ENCODE measurements at regions not wholly inside any gene's neighbourhood (a gene's known extent, or its start where the extent isn't known, plus 50 kb on each side); places are given as distances from the start of the nearest gene placed in this dataset.

DNA sequence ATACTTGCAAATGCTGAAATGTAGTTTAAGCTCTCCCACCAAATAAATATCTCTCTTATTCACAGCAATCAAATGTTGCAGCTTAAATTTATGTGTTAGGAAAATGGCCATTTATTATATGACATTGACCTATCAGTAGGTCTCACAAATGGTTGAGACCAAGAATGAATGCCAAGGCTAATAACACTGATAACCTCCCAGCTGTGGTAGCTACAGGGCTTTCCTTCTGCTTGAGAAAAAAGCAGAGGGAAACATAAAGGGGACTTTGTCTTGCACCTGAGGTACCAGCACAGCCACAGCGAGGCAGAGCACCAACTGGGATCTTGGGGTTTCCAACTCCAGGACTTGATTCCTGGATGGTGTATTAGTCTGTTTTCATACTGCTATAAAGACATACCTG is 73.1 kb upstream of the TTC14 start:
- Histone ChIP-seq H3K4me2 (ENCODE audit: extremely low read depth, insufficient read depth, low read length) (no peak overlapping the region), H3K9ac (ENCODE audit: insufficient read depth, low read length) (no peak overlapping the region), H4K20me1 (ENCODE audit: control insufficient read depth, extremely low read depth, insufficient read depth, low read length) (no peaks in the 10 kb centered on the region), H3K27me3 (ENCODE audit: control insufficient read depth, insufficient read depth, low read length) (no peaks in the 10 kb centered on the region), H3K4me3 (replicated peaks in 1 of 4; ENCODE audit: control extremely low read depth in 1 of 4, insufficient read depth in 1 of 4, low read depth in 3 of 4, low read length in 4 of 4) (no peak overlapping the region), H2AFZ (ENCODE audit: low read length) (no peak overlapping the region), H3K9me3 (ENCODE audit: control insufficient read depth, insufficient read depth, low read depth, low read length) (no peaks in the 10 kb centered on the region), H3K79me2 (ENCODE audit: control insufficient read depth, insufficient read depth, low read length) (no peaks in the 10 kb centered on the region), H3K4me1 (ENCODE audit: control insufficient read depth, extremely low read depth, insufficient read depth, low read length) (no peaks in the 10 kb centered on the region), H3K27ac (ENCODE audit: insufficient read depth, low read length) (no peak overlapping the region), H3K36me3 (ENCODE audit: control insufficient read depth, insufficient read depth, low read length) (no peaks in the 10 kb centered on the region)
- no peak for DNase-seq (ENCODE audit: low read depth in 2 of 2)
- TF ChIP-seq, protein P1, sequence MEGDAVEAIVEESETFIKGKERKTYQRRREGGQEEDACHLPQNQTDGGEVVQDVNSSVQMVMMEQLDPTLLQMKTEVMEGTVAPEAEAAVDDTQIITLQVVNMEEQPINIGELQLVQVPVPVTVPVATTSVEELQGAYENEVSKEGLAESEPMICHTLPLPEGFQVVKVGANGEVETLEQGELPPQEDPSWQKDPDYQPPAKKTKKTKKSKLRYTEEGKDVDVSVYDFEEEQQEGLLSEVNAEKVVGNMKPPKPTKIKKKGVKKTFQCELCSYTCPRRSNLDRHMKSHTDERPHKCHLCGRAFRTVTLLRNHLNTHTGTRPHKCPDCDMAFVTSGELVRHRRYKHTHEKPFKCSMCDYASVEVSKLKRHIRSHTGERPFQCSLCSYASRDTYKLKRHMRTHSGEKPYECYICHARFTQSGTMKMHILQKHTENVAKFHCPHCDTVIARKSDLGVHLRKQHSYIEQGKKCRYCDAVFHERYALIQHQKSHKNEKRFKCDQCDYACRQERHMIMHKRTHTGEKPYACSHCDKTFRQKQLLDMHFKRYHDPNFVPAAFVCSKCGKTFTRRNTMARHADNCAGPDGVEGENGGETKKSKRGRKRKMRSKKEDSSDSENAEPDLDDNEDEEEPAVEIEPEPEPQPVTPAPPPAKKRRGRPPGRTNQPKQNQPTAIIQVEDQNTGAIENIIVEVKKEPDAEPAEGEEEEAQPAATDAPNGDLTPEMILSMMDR (conservative IDR thresholded peaks at IDR 0.05 in 1 of 2, IDR thresholded peaks at IDR 0.05 in 1 of 2; ENCODE audit: low read depth in 1 of 2, low read length in 2 of 2): no peak
- TF ChIP-seq EZH2 (IDR thresholded peaks at IDR 0.05; ENCODE audit: low read length, missing control alignments): no peak

DNA sequence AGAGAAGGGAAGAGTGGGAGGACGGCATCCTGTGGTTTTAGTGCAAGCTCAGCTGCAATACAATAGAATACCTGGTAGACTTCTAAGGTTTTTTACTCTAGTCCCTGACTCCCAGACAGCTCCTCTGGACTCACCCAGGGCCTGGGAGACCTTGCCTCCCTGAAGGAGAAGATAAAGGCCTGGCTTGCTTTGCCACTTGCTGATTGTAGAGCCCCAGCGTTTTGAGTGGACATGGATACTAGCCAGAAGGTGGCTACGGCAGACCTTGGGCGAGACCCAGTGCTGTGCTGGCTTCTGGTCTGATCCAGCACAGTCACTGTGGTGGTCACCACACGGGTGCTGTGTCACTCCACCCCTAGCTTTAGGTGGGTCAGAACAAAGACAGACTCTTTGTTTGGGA is 72.2 kb upstream of the TTC14 start:
- Histone ChIP-seq H4K20me1 (ENCODE audit: control insufficient read depth, extremely low read depth, insufficient read depth, low read length) (no peaks in the 10 kb centered on the region), H2AFZ (ENCODE audit: low read length) (no peak overlapping the region), H3K9me3 (ENCODE audit: control insufficient read depth, insufficient read depth, low read depth, low read length) (no peaks in the 10 kb centered on the region), H3K4me2 (ENCODE audit: extremely low read depth, insufficient read depth, low read length) (no peak overlapping the region), H3K4me3 (replicated peaks in 1 of 4; ENCODE audit: control extremely low read depth in 1 of 4, insufficient read depth in 1 of 4, low read depth in 3 of 4, low read length in 4 of 4) (no peak overlapping the region), H3K9ac (ENCODE audit: insufficient read depth, low read length) (no peak overlapping the region), H3K27ac (ENCODE audit: insufficient read depth, low read length) (no peak overlapping the region), H3K79me2 (ENCODE audit: control insufficient read depth, insufficient read depth, low read length) (no peaks in the 10 kb centered on the region), H3K27me3 (ENCODE audit: control insufficient read depth, insufficient read depth, low read length) (no peaks in the 10 kb centered on the region), H3K36me3 (ENCODE audit: control insufficient read depth, insufficient read depth, low read length) (no peaks in the 10 kb centered on the region), H3K4me1 (ENCODE audit: control insufficient read depth, extremely low read depth, insufficient read depth, low read length) (no peaks in the 10 kb centered on the region)
- DNase-seq (ENCODE audit: low read depth in 2 of 2): no peak
- TF ChIP-seq, protein P1 (conservative IDR thresholded peaks at IDR 0.05 in 1 of 2, IDR thresholded peaks at IDR 0.05 in 1 of 2; ENCODE audit: low read depth in 1 of 2, low read length in 2 of 2): no peak
- no peak for TF ChIP-seq EZH2 (IDR thresholded peaks at IDR 0.05; ENCODE audit: low read length, missing control alignments)

DNA sequence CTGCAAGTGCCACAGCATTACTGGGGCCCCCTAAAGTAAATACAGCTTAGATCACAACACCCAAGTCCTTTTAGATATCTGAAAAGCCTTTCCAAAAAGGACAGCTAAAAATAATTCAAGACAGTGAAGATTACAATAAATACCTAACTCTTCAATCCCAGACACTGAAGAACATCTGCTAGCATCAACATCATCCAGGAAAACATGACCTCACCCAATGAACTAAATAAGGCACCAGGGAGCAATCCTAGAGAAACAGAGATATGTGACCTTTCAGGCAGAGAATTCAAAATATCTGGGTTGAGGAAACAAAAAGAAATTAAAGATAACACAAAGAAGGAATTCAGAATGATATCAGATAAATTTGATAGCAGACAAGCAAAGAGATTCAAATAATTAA is 71.7 kb upstream of the TTC14 start:
- Histone ChIP-seq H3K4me2 (ENCODE audit: extremely low read depth, insufficient read depth, low read length) (no peak overlapping the region), H3K27me3 (ENCODE audit: control insufficient read depth, insufficient read depth, low read length) (no peaks in the 10 kb centered on the region), H3K9me3 (ENCODE audit: control insufficient read depth, insufficient read depth, low read depth, low read length) (no peaks in the 10 kb centered on the region), H3K4me3 (replicated peaks in 1 of 4; ENCODE audit: control extremely low read depth in 1 of 4, insufficient read depth in 1 of 4, low read depth in 3 of 4, low read length in 4 of 4) (no peak overlapping the region), H3K4me1 (ENCODE audit: control insufficient read depth, extremely low read depth, insufficient read depth, low read length) (no peaks in the 10 kb centered on the region), H3K9ac (ENCODE audit: insufficient read depth, low read length) (no peak overlapping the region), H3K27ac (ENCODE audit: insufficient read depth, low read length) (no peak overlapping the region), H4K20me1 (ENCODE audit: control insufficient read depth, extremely low read depth, insufficient read depth, low read length) (no peaks in the 10 kb centered on the region), H3K79me2 (ENCODE audit: control insufficient read depth, insufficient read depth, low read length) (no peaks in the 10 kb centered on the region), H3K36me3 (ENCODE audit: control insufficient read depth, insufficient read depth, low read length) (no peaks in the 10 kb centered on the region), H2AFZ (ENCODE audit: low read length) (no peak overlapping the region)
- no peak for DNase-seq (ENCODE audit: low read depth in 2 of 2)
- TF ChIP-seq, protein P1 (conservative IDR thresholded peaks at IDR 0.05 in 1 of 2, IDR thresholded peaks at IDR 0.05 in 1 of 2; ENCODE audit: low read depth in 1 of 2, low read length in 2 of 2): no peak
- TF ChIP-seq EZH2 (IDR thresholded peaks at IDR 0.05; ENCODE audit: low read length, missing control alignments): no peak

All from fibroblast of lung (primary cell).